GM12878 (cell line): ENCODE measurements at regions not wholly inside any gene's neighbourhood (a gene's known extent, or its start where the extent isn't known, plus 50 kb on each side); places are given as distances from the start of the nearest gene placed in this dataset.

ENCODE experiments used
- ATAC-seq: fragments of 200-7000 bp; cut with Tn5 transposase; 3 replicates; pipeline ENCODE4 v1.9.1; 2020; ENCODE audit warnings: mild to moderate bottlenecking, moderate library complexity
- BruUV-seq: library from RNA; stranded (reverse); fragments of 400-500 nt; replicated peaks from 2 replicates; lab custom pipeline; 2021; lab: Mats Ljungman, UMichigan
- CTCF ChIA-PET: fragments of 300-600 bp; sonication (Branson Sonifier 250); formaldehyde crosslinking; extraction: SDS; loops from one replicate; lab custom pipeline; 2021; ENCODE audit warnings: inconsistent platforms; lab: Yijun Ruan, JAX
- POLR2A ChIA-PET: fragments of 350-600 bp; formaldehyde crosslinking; extraction: SDS; loops from one replicate; lab custom pipeline; 2021; ENCODE audit warnings: inconsistent platforms; lab: Charles Lee
- RAD21 ChIA-PET: fragments of 300-600 bp; sonication (Branson Sonifier 250); formaldehyde crosslinking; loops from one replicate; lab custom pipeline; 2023; ENCODE audit warnings: antibody characterized with exemption; ENCODE audit not compliant: unreplicated experiment; lab: Charles Lee
- SMC1A ChIA-PET: fragments of 300-600 bp; sonication (Branson Sonifier 250); formaldehyde crosslinking; loops from one replicate; lab custom pipeline; 2023; ENCODE audit not compliant: unreplicated experiment, uncharacterized antibody; lab: Charles Lee
- DNase-seq: peaks from one replicate; pipeline ENCODE4 v3.0.0-alpha.2; 2011; ENCODE audit warnings: low read depth, low spot score
- FAIRE-seq: peaks from 3 replicates; lab custom pipeline; 2011; peaks lifted over from hg19 to GRCh38; lab: Jason Lieb, UNC
- H2AFZ ChIP-seq: 2 replicates; pipeline ENCODE4 v1.6.0; 2011; ENCODE audit warnings: low read depth, low read length, control low read depth; ENCODE audit not compliant: control insufficient read depth
- H3K27ac ChIP-seq: 2 replicates; pipeline ENCODE4 v1.5.1; 2011; ENCODE audit warnings: control low read depth; ENCODE audit not compliant: control insufficient read depth, insufficient read depth
- H3K27me3 ChIP-seq, 2 experiments: replicated peaks in 1 of 2; 2 replicates each; pipeline versions ENCODE4 v1.6.0 to v1.6.1; 2011; ENCODE audit warnings: low read length in 1 of 2; ENCODE audit not compliant: control insufficient read depth in 2 of 2, insufficient read depth in 2 of 2
- H3K36me3 ChIP-seq, 2 experiments: 2 replicates each; pipeline ENCODE4 v1.5.1; 2011; ENCODE audit warnings: low read length in 1 of 2; ENCODE audit not compliant: control insufficient read depth in 2 of 2, insufficient read depth in 2 of 2
- H3K4me1 ChIP-seq: 2 replicates; pipeline ENCODE4 v1.6.1; 2011; ENCODE audit warnings: mild to moderate bottlenecking, low read length, moderate library complexity, mixed read lengths; ENCODE audit not compliant: control insufficient read depth, insufficient read depth
- H3K4me2 ChIP-seq: 2 replicates; pipeline ENCODE4 v1.6.0; 2011; ENCODE audit warnings: control low read depth; ENCODE audit not compliant: control insufficient read depth, insufficient read depth
- H3K4me3 ChIP-seq: fragments of 200-600 bp; sonication (generic); 2 replicates; pipeline ENCODE4 v1.5.1; 2016
- H3K79me2 ChIP-seq: 2 replicates; pipeline ENCODE4 v1.6.0; 2011; ENCODE audit warnings: low read length; ENCODE audit not compliant: control insufficient read depth, insufficient read depth
- H3K9ac ChIP-seq: 2 replicates; pipeline ENCODE4 v1.8.0; 2011; ENCODE audit warnings: low read length, control low read depth, mixed read lengths; ENCODE audit not compliant: control insufficient read depth, insufficient read depth
- H3K9me3 ChIP-seq: replicated peaks from 3 replicates; pipeline ENCODE4 v1.5.1; 2011; ENCODE audit warnings: mild to moderate bottlenecking, low read length; ENCODE audit not compliant: control insufficient read depth, insufficient read depth
- H4K20me1 ChIP-seq: 2 replicates; pipeline ENCODE4 v1.6.0; 2011; ENCODE audit not compliant: control insufficient read depth, insufficient read depth
- GATAD2B ChIP-seq: fragments of 450-650 bp; conservative IDR thresholded peaks from 2 replicates; pipeline ENCODE4 v1.6.1; 2017; ENCODE audit warnings: low read depth, mild to moderate bottlenecking, moderate library complexity
- HDAC6 ChIP-seq: fragments of 200-600 bp; sonication (generic); IDR thresholded peaks from one replicate; pipeline ENCODE4 v1.8.0; 2017; ENCODE audit warnings: antibody characterized with exemption; ENCODE audit not compliant: unreplicated experiment
- IKZF1 ChIP-seq: fragments of 450-650 bp; conservative IDR thresholded peaks from 2 replicates; pipeline ENCODE4 v1.6.1; 2017; ENCODE audit warnings: antibody characterized with exemption, mild to moderate bottlenecking
- SIX5 ChIP-seq: IDR thresholded peaks from 2 replicates; pipeline ENCODE4 v1.6.1; 2011; ENCODE audit warnings: mild to moderate bottlenecking, low read depth, low read length, moderate library complexity; ENCODE audit not compliant: severe bottlenecking
- SMAD5 ChIP-seq: IDR thresholded peaks from 2 replicates; pipeline ENCODE4 v1.6.1; 2016; ENCODE audit warnings: antibody characterized with exemption, low read depth
- TBL1XR1 ChIP-seq: IDR thresholded peaks from 2 replicates; pipeline ENCODE4 v1.6.1; 2012; ENCODE audit warnings: low read depth, low read length, improper control_type of control experiment
- USF1 ChIP-seq: IDR thresholded peaks from 2 replicates; pipeline ENCODE4 v1.6.1; 2011; ENCODE audit warnings: borderline replicate concordance, low read depth, mild to moderate bottlenecking, moderate library complexity, mixed read lengths, low read length; ENCODE audit not compliant: insufficient read depth; ENCODE audit errors: extremely low read length
- ZBED1 ChIP-seq: IDR thresholded peaks from 2 replicates; pipeline ENCODE4 v1.6.1; 2016; ENCODE audit warnings: borderline replicate concordance
- ZNF384 ChIP-seq: IDR thresholded peaks from 2 replicates; pipeline ENCODE4 v1.6.1; 2012; ENCODE audit warnings: low read depth, mild to moderate bottlenecking, low read length, improper control_type of control experiment, borderline replicate concordance
- ZNF592 ChIP-seq: fragments of 450-650 bp; IDR thresholded peaks from 2 replicates; pipeline ENCODE4 v1.6.1; 2017; ENCODE audit warnings: mild to moderate bottlenecking, moderate library complexity
- WGBS: methylation state at CpG from one replicate; pipeline ENCODE4 v1.1.6; 2016; ENCODE audit warnings: low lambda C conversion rate; ENCODE audit not compliant: insufficient replicate concordance, insufficient coverage; ENCODE audit errors: missing lambda C conversion rate; 5-methylcytosine and 5-hydroxymethylcytosine counted together
- in situ Hi-C: fragments of 300-500 bp; cut with MboI; formaldehyde crosslinking; loops from 9 replicates; pipeline ENCODE4 v1.14.3; 2018; ENCODE audit warnings: mixed read lengths
- intact Hi-C: fragments of 100-400 bp; cut with micrococcal nuclease; formaldehyde crosslinking; loops from one replicate; pipeline ENCODE4 v1.14.2; 2022; ENCODE audit not compliant: unreplicated experiment

GRCh38 chr10:33553748-33554571 lies 219.5 kb upstream of the NRP1 start:
- POLR2A ChIA-PET: no interaction called here
- H4K20me1 ChIP-seq: no peaks in the 10 kb centered on the region
- no peak for DNase-seq
- no peak overlapping the region for H3K4me2 ChIP-seq
- H3K4me1 ChIP-seq: no peaks in the 10 kb centered on the region
- intact Hi-C loops: no loop called here
- no peak for TF ChIP-seq ZNF384
- no peak for TF ChIP-seq USF1
- TF ChIP-seq IKZF1: no peak
- TF ChIP-seq SIX5: no peak
- TF ChIP-seq GATAD2B: no peak
- TF ChIP-seq SMAD5: no peak
- no peak for TF ChIP-seq ZNF592
- TF ChIP-seq HDAC6: no peak
- no peak for TF ChIP-seq TBL1XR1
- no peak for TF ChIP-seq ZBED1
- TF ChIP-seq, all 136 proteins: peak for 0
- Histone ChIP-seq H2AFZ (no peak overlapping the region), H3K4me3 (no peak overlapping the region), H3K36me3 (no peaks in the 10 kb centered on the region), H3K9me3 (no peaks in the 10 kb centered on the region), H3K9ac (no peak overlapping the region), H3K27me3 (no peaks in the 10 kb centered on the region), H3K79me2 (no peaks in the 10 kb centered on the region), H3K27ac (no peak overlapping the region)
- FAIRE-seq: no peak
- in situ Hi-C loops: no loop called here
- SMC1A ChIA-PET: interaction anchor here (1.2 kb wide), 1 partner anchor 12 kb away, joined by 3 read pairs; no protein-coding TSS in a partner anchor
- RAD21 ChIA-PET: no interaction called here
- CTCF ChIA-PET: no interaction called here
- 32% methylated on average over 11 of the region's 11 CpGs for WGBS
- ATAC-seq: no peak
- no TSS peak for BruUV-seq
